Liver (tissue), 3 donors: ENCODE measurements at regions not wholly inside any gene's neighbourhood (a gene's known extent, or its start where the extent isn't known, plus 50 kb on each side); places are given as distances from the start of the nearest gene placed in this dataset.

Experiments used
- SP1 ChIP-seq: IDR thresholded peaks from 2 replicates; pipeline ENCODE4 v1.6.1; 2018; ENCODE audit warnings: antibody characterized with exemption, mild to moderate bottlenecking
- TF ChIP-seq, protein P1 (sequence below): fragments of 150-350 bp; IDR thresholded peaks from 2 replicates; pipeline ENCODE4 v1.5.1; 2017; ENCODE audit warnings: improper control_type of control experiment, low read depth, low read length; ENCODE audit not compliant: missing input control
- donor health status: healthy.
- donor health status: healthy.

DNA sequence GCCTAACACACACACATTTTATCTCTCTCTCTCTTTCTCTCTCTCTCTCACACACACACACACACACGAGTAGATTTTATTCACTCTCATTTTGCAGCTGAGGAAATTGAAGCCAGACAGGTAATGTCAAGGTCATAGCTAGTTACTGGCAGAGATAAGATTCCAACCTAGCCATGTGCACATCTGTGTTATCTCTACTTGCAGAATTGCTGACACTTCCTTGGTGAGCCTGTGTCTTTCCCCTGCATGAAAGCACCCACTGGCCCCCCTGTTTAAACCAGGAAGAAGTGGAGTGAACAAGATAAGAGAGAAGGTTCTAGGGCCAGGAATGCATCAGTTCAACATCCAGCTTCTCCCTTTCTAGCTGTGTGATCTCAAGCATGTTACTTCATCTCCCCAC is 423.7 kb downstream of the TXNL1 start:
- TF ChIP-seq, protein P1, sequence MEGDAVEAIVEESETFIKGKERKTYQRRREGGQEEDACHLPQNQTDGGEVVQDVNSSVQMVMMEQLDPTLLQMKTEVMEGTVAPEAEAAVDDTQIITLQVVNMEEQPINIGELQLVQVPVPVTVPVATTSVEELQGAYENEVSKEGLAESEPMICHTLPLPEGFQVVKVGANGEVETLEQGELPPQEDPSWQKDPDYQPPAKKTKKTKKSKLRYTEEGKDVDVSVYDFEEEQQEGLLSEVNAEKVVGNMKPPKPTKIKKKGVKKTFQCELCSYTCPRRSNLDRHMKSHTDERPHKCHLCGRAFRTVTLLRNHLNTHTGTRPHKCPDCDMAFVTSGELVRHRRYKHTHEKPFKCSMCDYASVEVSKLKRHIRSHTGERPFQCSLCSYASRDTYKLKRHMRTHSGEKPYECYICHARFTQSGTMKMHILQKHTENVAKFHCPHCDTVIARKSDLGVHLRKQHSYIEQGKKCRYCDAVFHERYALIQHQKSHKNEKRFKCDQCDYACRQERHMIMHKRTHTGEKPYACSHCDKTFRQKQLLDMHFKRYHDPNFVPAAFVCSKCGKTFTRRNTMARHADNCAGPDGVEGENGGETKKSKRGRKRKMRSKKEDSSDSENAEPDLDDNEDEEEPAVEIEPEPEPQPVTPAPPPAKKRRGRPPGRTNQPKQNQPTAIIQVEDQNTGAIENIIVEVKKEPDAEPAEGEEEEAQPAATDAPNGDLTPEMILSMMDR = no peak
- no peak for TF ChIP-seq SP1
